ENCODE measurements at regions not wholly inside any gene's neighbourhood (a gene's known extent, or its start where the extent isn't known, plus 50 kb on each side); places are given as distances from the start of the nearest gene placed in this dataset.

GRCh38 chr4:15167743-15168142 lies 165.5 kb downstream of the CPEB2 start:
- no peaks in the 10 kb centered on the region for H4K20me1 ChIP-seq (ENCODE audit: insufficient read depth, low read length)
- H3K27ac ChIP-seq (ENCODE audit: low read depth, low read length, poor library complexity, severe bottlenecking): no peak overlapping the region
- no peak overlapping the region for H2AFZ ChIP-seq (ENCODE audit: low read length)
- no peaks in the 10 kb centered on the region for H3K4me1 ChIP-seq (ENCODE audit: insufficient read depth, low read length, poor library complexity, severe bottlenecking)
- ChIA-PET CTCF (ENCODE audit: unreplicated experiment) (no interaction called here), POLR2A (no interaction called here)
- DNase-seq (ENCODE audit: low spot score): no peak
- intact Hi-C loops (cut with micrococcal nuclease; ENCODE audit: unreplicated experiment): no loop called here
- no peak overlapping the region for H3K4me2 ChIP-seq (ENCODE audit: low read length)
- H3K36me3 ChIP-seq (ENCODE audit: insufficient read depth, low read length): no peaks in the 10 kb centered on the region
- no peak overlapping the region for H3K4me3 ChIP-seq (ENCODE audit: low read depth, low read length, poor library complexity, severe bottlenecking)
- no peaks in the 10 kb centered on the region for H3K9me3 ChIP-seq (ENCODE audit: low read length)
- no peaks in the 10 kb centered on the region for H3K79me2 ChIP-seq (ENCODE audit: insufficient read depth, low read depth, low read length)
- no peak for TF ChIP-seq EZH2phosphoT487 (IDR thresholded peaks at IDR 0.05; ENCODE audit: borderline replicate concordance, low read depth, low read length)
- TF ChIP-seq CTCF (conservative IDR thresholded peaks at IDR 0.05; ENCODE audit: low read length): no peak
- no TSS peak for BruUV-seq (replicated peaks)
- H3K9me2 ChIP-seq (ENCODE audit: insufficient read depth, low read length): no peaks in the 10 kb centered on the region

DNA sequence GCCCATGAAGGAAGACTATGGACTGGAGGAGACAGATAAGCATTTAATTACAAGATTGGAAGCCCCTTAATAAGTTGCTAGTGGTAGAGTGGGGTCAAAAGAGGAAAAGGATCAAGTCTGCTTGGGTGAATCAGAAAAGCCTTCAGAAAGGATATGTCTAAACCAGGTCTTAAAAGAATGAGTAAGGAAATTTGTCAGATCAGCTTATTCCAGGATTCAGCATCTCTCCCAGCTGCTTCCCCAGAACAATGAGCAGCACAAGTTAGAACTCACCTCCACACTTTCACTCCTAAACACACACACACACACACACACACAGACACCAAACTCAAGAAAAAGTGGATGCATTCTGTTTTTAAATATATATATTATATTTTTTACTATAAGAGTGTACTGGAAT lies 166.5 kb downstream of the CPEB2 start:
- Histone ChIP-seq H3K9me3 (ENCODE audit: low read length) (no peaks in the 10 kb centered on the region), H3K36me3 (ENCODE audit: insufficient read depth, low read length) (no peaks in the 10 kb centered on the region), H3K4me2 (ENCODE audit: low read length) (no peak overlapping the region), H3K27ac (ENCODE audit: low read depth, low read length, poor library complexity, severe bottlenecking) (no peak overlapping the region), H2AFZ (ENCODE audit: low read length) (no peak overlapping the region), H3K4me1 (ENCODE audit: insufficient read depth, low read length, poor library complexity, severe bottlenecking) (no peaks in the 10 kb centered on the region), H4K20me1 (ENCODE audit: insufficient read depth, low read length) (no peaks in the 10 kb centered on the region), H3K79me2 (ENCODE audit: insufficient read depth, low read depth, low read length) (no peaks in the 10 kb centered on the region), H3K9me2 (ENCODE audit: insufficient read depth, low read length) (no peaks in the 10 kb centered on the region), H3K4me3 (ENCODE audit: low read depth, low read length, poor library complexity, severe bottlenecking) (no peak overlapping the region)
- CTCF ChIA-PET (ENCODE audit: unreplicated experiment): no interaction called here
- no TSS peak for BruUV-seq (replicated peaks)
- POLR2A ChIA-PET: interaction anchor here (1.2 kb wide), 1 partner anchor 69 kb away, joined by 4 read pairs; no protein-coding TSS in a partner anchor
- TF ChIP-seq EZH2phosphoT487 (IDR thresholded peaks at IDR 0.05; ENCODE audit: borderline replicate concordance, low read depth, low read length): no peak
- no peak for TF ChIP-seq CTCF (conservative IDR thresholded peaks at IDR 0.05; ENCODE audit: low read length)
- DNase-seq (ENCODE audit: low spot score): no peak
- intact Hi-C loops (cut with micrococcal nuclease; ENCODE audit: unreplicated experiment): no loop called here

DNA sequence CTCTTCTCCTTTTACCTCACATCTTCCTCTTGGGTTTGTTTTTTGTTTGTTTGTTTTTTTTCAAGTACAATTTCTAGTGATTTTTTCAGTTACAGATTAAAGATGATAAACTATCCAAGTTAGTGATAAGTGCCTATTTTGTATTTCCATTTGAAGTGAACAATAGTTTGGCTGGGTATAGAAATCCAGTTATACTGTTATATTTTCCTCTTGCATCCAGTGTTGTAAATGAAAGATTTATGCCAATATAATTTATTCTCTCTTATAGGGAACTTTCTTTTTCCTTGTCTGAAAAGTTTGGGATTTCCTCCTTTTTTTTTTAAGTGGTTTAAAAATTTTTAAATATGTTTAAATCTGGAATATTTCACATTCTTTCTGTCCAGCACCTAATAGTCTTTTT lies 169.4 kb downstream of the CPEB2 start:
- H3K4me3 ChIP-seq (ENCODE audit: low read depth, low read length, poor library complexity, severe bottlenecking): no peak overlapping the region
- no peak overlapping the region for H3K4me2 ChIP-seq (ENCODE audit: low read length)
- no peaks in the 10 kb centered on the region for H3K9me3 ChIP-seq (ENCODE audit: low read length)
- H3K9me2 ChIP-seq (ENCODE audit: insufficient read depth, low read length): no peaks in the 10 kb centered on the region
- DNase-seq (ENCODE audit: low spot score): no peak
- no peaks in the 10 kb centered on the region for H3K36me3 ChIP-seq (ENCODE audit: insufficient read depth, low read length)
- H3K4me1 ChIP-seq (ENCODE audit: insufficient read depth, low read length, poor library complexity, severe bottlenecking): no peaks in the 10 kb centered on the region
- ChIA-PET CTCF (ENCODE audit: unreplicated experiment) (no interaction called here), POLR2A (no interaction called here)
- intact Hi-C loops (cut with micrococcal nuclease; ENCODE audit: unreplicated experiment): no loop called here
- TF ChIP-seq CTCF (conservative IDR thresholded peaks at IDR 0.05; ENCODE audit: low read length): no peak
- no peak for TF ChIP-seq EZH2phosphoT487 (IDR thresholded peaks at IDR 0.05; ENCODE audit: borderline replicate concordance, low read depth, low read length)
- no TSS peak for BruUV-seq (replicated peaks)
- H4K20me1 ChIP-seq (ENCODE audit: insufficient read depth, low read length): no peaks in the 10 kb centered on the region
- no peaks in the 10 kb centered on the region for H3K79me2 ChIP-seq (ENCODE audit: insufficient read depth, low read depth, low read length)
- no peak overlapping the region for H3K27ac ChIP-seq (ENCODE audit: low read depth, low read length, poor library complexity, severe bottlenecking)
- H2AFZ ChIP-seq (ENCODE audit: low read length): no peak overlapping the region

Measured in OCI-LY7 (cell line).